ENCODE measurements at regions not wholly inside any gene's neighbourhood (a gene's known extent, or its start where the extent isn't known, plus 50 kb on each side); places are given as distances from the start of the nearest gene placed in this dataset.
"Not testable (repeated sequence)": the region's sequence is repeated elsewhere in the genome, so short reads cannot be mapped to it uniquely, and the experiment has no call there.

- Histone ChIP-seq H3K27ac (no peak overlapping the region), H3K9me3 (peaks cover 0 to 13% (median 10%) of the 10 kb centered on the region in 8 donors), H3K36me3 (no peaks in the 10 kb centered on the region), H3K4me3 (no peak overlapping the region), H3K27me3 (replicated peaks in 1 of 7) (no peaks in the 10 kb centered on the region), H3K4me1 (peaks cover 0 to 10% (median 0%) of the 10 kb centered on the region in 6 donors)
- 75 to 93% (median 84%) methylated on average over 1 of the region's 1 CpG for WGBS, 5 donors
- no peak for TF ChIP-seq POLR2A (IDR thresholded peaks at IDR 0.05)
- TF ChIP-seq CTCF (IDR thresholded peaks at IDR 0.05 in 8 of 11, conservative IDR thresholded peaks at IDR 0.05 in 3 of 11) = no peak
- TF ChIP-seq POLR2AphosphoS5 (IDR thresholded peaks at IDR 0.05) = no peak
- DNase-seq = no peak
- intact Hi-C loops (cut with DNase I; ENCODE audit: low total_unique reads) = loop anchor here (10.0 kb wide), 1 partner anchor 258 kb away; the partner anchor contains the start of gene SPRY1
These were observed 255.9 kb downstream of the SPRY1 start for GRCh38 chr4:123652476-123652875.

- 86 to 98% (median 92%) methylated on average over 2 of the region's 2 CpGs for WGBS, 5 donors
- intact Hi-C loops (cut with DNase I; ENCODE audit: low total_unique reads) = loop anchor here (10.0 kb wide), 1 partner anchor 258 kb away; the partner anchor contains the start of gene SPRY1
- Histone ChIP-seq H3K4me1 (peaks cover 0 to 10% (median 0%) of the 10 kb centered on the region in 6 donors), H3K27me3 (replicated peaks in 1 of 7) (no peaks in the 10 kb centered on the region), H3K36me3 (no peaks in the 10 kb centered on the region), H3K9me3 (peaks cover 0 to 13% (median 10%) of the 10 kb centered on the region in 8 donors), H3K27ac (no peak overlapping the region), H3K4me3 (no peak overlapping the region)
- no peak for TF ChIP-seq POLR2A (IDR thresholded peaks at IDR 0.05)
- no peak for TF ChIP-seq POLR2AphosphoS5 (IDR thresholded peaks at IDR 0.05)
- no peak for TF ChIP-seq CTCF (IDR thresholded peaks at IDR 0.05 in 8 of 11, conservative IDR thresholded peaks at IDR 0.05 in 3 of 11)
- no peak for DNase-seq
These were observed 256.6 kb downstream of the SPRY1 start for GRCh38 chr4:123653236-123653635.

- not testable (repeated sequence) for DNase-seq; H3K4me3 ChIP-seq; H3K27ac ChIP-seq; H3K27me3 ChIP-seq (replicated peaks in 1 of 7); H3K36me3 ChIP-seq; H3K4me1 ChIP-seq
- intact Hi-C loops (cut with DNase I; ENCODE audit: low total_unique reads) = loop anchor here (10.0 kb wide), 1 partner anchor 262 kb away; the partner anchor contains the start of gene SPRY1
- peaks cover 0 to 13% (median 10%) of the 10 kb centered on the region in 8 donors for H3K9me3 ChIP-seq
These were observed 260.2 kb downstream of the SPRY1 start for GRCh38 chr4:123656746-123657294.

GRCh38 chr4:123657606-123658005 is 261.0 kb downstream of the SPRY1 start:
- intact Hi-C loops (cut with DNase I; ENCODE audit: low total_unique reads) = loop anchor here (10.0 kb wide), 1 partner anchor 263 kb away; the partner anchor contains the start of gene SPRY1
- 64 to 79% (median 73%) methylated on average over 2 of the region's 2 CpGs for WGBS, 5 donors
- not testable (repeated sequence) for H3K27me3 ChIP-seq (replicated peaks in 1 of 7); DNase-seq; H3K36me3 ChIP-seq; H3K4me1 ChIP-seq; H3K27ac ChIP-seq; H3K4me3 ChIP-seq
- peaks cover 0 to 13% (median 10%) of the 10 kb centered on the region in 8 donors for H3K9me3 ChIP-seq

- H3K36me3 ChIP-seq = no peaks in the 10 kb centered on the region
- peaks cover 0 to 13% (median 10%) of the 10 kb centered on the region in 8 donors for H3K9me3 ChIP-seq
- H3K27me3 ChIP-seq (replicated peaks in 1 of 7) = no peaks in the 10 kb centered on the region
- H3K4me3 ChIP-seq = no peak overlapping the region
- no peak for DNase-seq
- intact Hi-C loops (cut with DNase I; ENCODE audit: low total_unique reads) = loop anchor here (10.0 kb wide), 1 partner anchor 264 kb away; the partner anchor contains the start of gene SPRY1
- H3K4me1 ChIP-seq = no peaks in the 10 kb centered on the region
- no peak for TF ChIP-seq POLR2A (IDR thresholded peaks at IDR 0.05)
- no peak for TF ChIP-seq CTCF (IDR thresholded peaks at IDR 0.05 in 8 of 11, conservative IDR thresholded peaks at IDR 0.05 in 3 of 11)
- no peak for TF ChIP-seq POLR2AphosphoS5 (IDR thresholded peaks at IDR 0.05)
- no peak overlapping the region for H3K27ac ChIP-seq
These were observed 262.7 kb downstream of the SPRY1 start for GRCh38 chr4:123659262-123659661.
